ENCODE measurements at regions not wholly inside any gene's neighbourhood (a gene's known extent, or its start where the extent isn't known, plus 50 kb on each side); places are given as distances from the start of the nearest gene placed in this dataset.

GRCh38 chr9:28892538-28892937 is 1319.3 kb upstream of the C9orf72 start:
- H2AFZ ChIP-seq (ENCODE audit: low read depth, low read length): no peak overlapping the region
- no peaks in the 10 kb centered on the region for H3K79me2 ChIP-seq (ENCODE audit: low read length)
- H3K9me3 ChIP-seq (ENCODE audit: insufficient read depth, low read length): no peaks in the 10 kb centered on the region
- H3K4me1 ChIP-seq (ENCODE audit: low read length): no peaks in the 10 kb centered on the region
- H3K9ac ChIP-seq (ENCODE audit: low read length): no peak overlapping the region
- TF ChIP-seq CTCF (IDR thresholded peaks at IDR 0.05; ENCODE audit: low read depth, low read length) (no peak), EZH2phosphoT487 (IDR thresholded peaks at IDR 0.05; ENCODE audit: low read depth) (no peak)
- no peak overlapping the region for H3K4me2 ChIP-seq (ENCODE audit: low read length)
- H3K27ac ChIP-seq (ENCODE audit: low read length): no peak overlapping the region
- H4K20me1 ChIP-seq (ENCODE audit: insufficient read depth, low read length): no peaks in the 10 kb centered on the region
- no peak overlapping the region for H3K4me3 ChIP-seq (ENCODE audit: low read length)
- H3K27me3 ChIP-seq (ENCODE audit: low read depth, low read length): no peaks in the 10 kb centered on the region
- H3K36me3 ChIP-seq (replicated peaks; ENCODE audit: low read depth, low read length): no peaks in the 10 kb centered on the region

- H3K36me3 ChIP-seq (replicated peaks; ENCODE audit: low read depth, low read length): no peaks in the 10 kb centered on the region
- H3K79me2 ChIP-seq (ENCODE audit: low read length): no peaks in the 10 kb centered on the region
- no peak overlapping the region for H2AFZ ChIP-seq (ENCODE audit: low read depth, low read length)
- no peak for TF ChIP-seq CTCF (IDR thresholded peaks at IDR 0.05; ENCODE audit: low read depth, low read length)
- TF ChIP-seq EZH2phosphoT487 (IDR thresholded peaks at IDR 0.05; ENCODE audit: low read depth): no peak
- H3K4me2 ChIP-seq (ENCODE audit: low read length): no peak overlapping the region
- H3K27ac ChIP-seq (ENCODE audit: low read length): no peak overlapping the region
- H3K9ac ChIP-seq (ENCODE audit: low read length): no peak overlapping the region
- H3K4me1 ChIP-seq (ENCODE audit: low read length): no peaks in the 10 kb centered on the region
- H4K20me1 ChIP-seq (ENCODE audit: insufficient read depth, low read length): no peaks in the 10 kb centered on the region
- no peak overlapping the region for H3K4me3 ChIP-seq (ENCODE audit: low read length)
- no peaks in the 10 kb centered on the region for H3K9me3 ChIP-seq (ENCODE audit: insufficient read depth, low read length)
- no peaks in the 10 kb centered on the region for H3K27me3 ChIP-seq (ENCODE audit: low read depth, low read length)
Observed at GRCh38 chr9:28899267-28899666, 1326.0 kb upstream of the C9orf72 start.

GRCh38 chr9:28899926-28900325 is 1326.6 kb upstream of the C9orf72 start:
- Histone ChIP-seq H3K9ac (ENCODE audit: low read length) (no peak overlapping the region), H3K27me3 (ENCODE audit: low read depth, low read length) (no peaks in the 10 kb centered on the region), H3K4me2 (ENCODE audit: low read length) (no peak overlapping the region), H4K20me1 (ENCODE audit: insufficient read depth, low read length) (no peaks in the 10 kb centered on the region), H3K4me1 (ENCODE audit: low read length) (no peaks in the 10 kb centered on the region), H3K36me3 (replicated peaks; ENCODE audit: low read depth, low read length) (no peaks in the 10 kb centered on the region), H2AFZ (ENCODE audit: low read depth, low read length) (no peak overlapping the region), H3K9me3 (ENCODE audit: insufficient read depth, low read length) (no peaks in the 10 kb centered on the region), H3K27ac (ENCODE audit: low read length) (no peak overlapping the region), H3K4me3 (ENCODE audit: low read length) (no peak overlapping the region), H3K79me2 (ENCODE audit: low read length) (no peaks in the 10 kb centered on the region)
- TF ChIP-seq EZH2phosphoT487 (IDR thresholded peaks at IDR 0.05; ENCODE audit: low read depth) (no peak), CTCF (IDR thresholded peaks at IDR 0.05; ENCODE audit: low read depth, low read length) (no peak)

GRCh38 chr9:28900406-28900805 is 1327.1 kb upstream of the C9orf72 start:
- no peaks in the 10 kb centered on the region for H3K4me1 ChIP-seq (ENCODE audit: low read length)
- H3K36me3 ChIP-seq (replicated peaks; ENCODE audit: low read depth, low read length): no peaks in the 10 kb centered on the region
- no peak overlapping the region for H3K27ac ChIP-seq (ENCODE audit: low read length)
- no peak overlapping the region for H3K4me3 ChIP-seq (ENCODE audit: low read length)
- no peaks in the 10 kb centered on the region for H3K79me2 ChIP-seq (ENCODE audit: low read length)
- H2AFZ ChIP-seq (ENCODE audit: low read depth, low read length): no peak overlapping the region
- no peak overlapping the region for H3K9ac ChIP-seq (ENCODE audit: low read length)
- H3K9me3 ChIP-seq (ENCODE audit: insufficient read depth, low read length): no peaks in the 10 kb centered on the region
- no peaks in the 10 kb centered on the region for H3K27me3 ChIP-seq (ENCODE audit: low read depth, low read length)
- TF ChIP-seq CTCF (IDR thresholded peaks at IDR 0.05; ENCODE audit: low read depth, low read length) (no peak), EZH2phosphoT487 (IDR thresholded peaks at IDR 0.05; ENCODE audit: low read depth) (no peak)
- H3K4me2 ChIP-seq (ENCODE audit: low read length): no peak overlapping the region
- no peaks in the 10 kb centered on the region for H4K20me1 ChIP-seq (ENCODE audit: insufficient read depth, low read length)
